RWPE1 (cell line): ENCODE measurements at regions not wholly inside any gene's neighbourhood (a gene's known extent, or its start where the extent isn't known, plus 50 kb on each side); places are given as distances from the start of the nearest gene placed in this dataset.
"Not testable (repeated sequence)": the region's sequence is repeated elsewhere in the genome, so short reads cannot be mapped to it uniquely, and the experiment has no call there.

ENCODE experiments used
- CTCF ChIA-PET: fragments of 350-600 bp; sonication (Branson Sonifier 250); formaldehyde crosslinking; extraction: SDS; loops from one replicate; lab custom pipeline; 2021; lab: Yijun Ruan, JAX
- POLR2A ChIA-PET: fragments of 400-600 bp; formaldehyde crosslinking; extraction: SDS; loops from one replicate; lab custom pipeline; 2020; ENCODE audit warnings: antibody characterized with exemption; ENCODE audit not compliant: low non-redundant PET; lab: Yijun Ruan, JAX
- DNase-seq: peaks from one replicate; pipeline ENCODE4 v3.0.0; 2012; ENCODE audit warnings: low spot score
- H3K27ac ChIP-seq: fragments of 450-650 bp; 2 replicates; pipeline ENCODE4 v1.5.1; 2017
- TF ChIP-seq, protein P1 (sequence below): fragments of 450-650 bp; conservative IDR thresholded peaks from 2 replicates; pipeline ENCODE4 v1.5.1; 2017; ENCODE audit warnings: low read depth, mild to moderate bottlenecking

DNA sequence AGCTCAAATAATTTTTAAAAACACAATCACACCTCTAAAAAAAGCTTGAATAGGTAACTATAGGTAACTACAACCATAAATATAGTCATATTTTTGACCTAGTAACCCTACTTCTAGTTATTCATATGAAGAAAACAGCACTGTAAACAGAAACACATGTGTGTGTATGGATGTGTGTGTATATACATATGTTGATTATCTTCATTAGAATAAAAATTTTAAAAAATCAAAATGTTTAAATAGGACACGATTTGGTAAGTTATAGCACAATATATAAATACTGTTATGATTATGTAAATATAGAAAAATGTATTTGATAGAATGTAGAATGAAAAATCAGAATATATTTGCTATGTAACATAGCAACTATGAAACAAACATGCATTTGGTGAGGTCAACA, 258.1 kb upstream of the GK2 start:
- H3K27ac ChIP-seq, result no peak overlapping the region
- CTCF ChIA-PET, result no interaction called here
- POLR2A ChIA-PET, result no interaction called here
- TF ChIP-seq, protein P1, sequence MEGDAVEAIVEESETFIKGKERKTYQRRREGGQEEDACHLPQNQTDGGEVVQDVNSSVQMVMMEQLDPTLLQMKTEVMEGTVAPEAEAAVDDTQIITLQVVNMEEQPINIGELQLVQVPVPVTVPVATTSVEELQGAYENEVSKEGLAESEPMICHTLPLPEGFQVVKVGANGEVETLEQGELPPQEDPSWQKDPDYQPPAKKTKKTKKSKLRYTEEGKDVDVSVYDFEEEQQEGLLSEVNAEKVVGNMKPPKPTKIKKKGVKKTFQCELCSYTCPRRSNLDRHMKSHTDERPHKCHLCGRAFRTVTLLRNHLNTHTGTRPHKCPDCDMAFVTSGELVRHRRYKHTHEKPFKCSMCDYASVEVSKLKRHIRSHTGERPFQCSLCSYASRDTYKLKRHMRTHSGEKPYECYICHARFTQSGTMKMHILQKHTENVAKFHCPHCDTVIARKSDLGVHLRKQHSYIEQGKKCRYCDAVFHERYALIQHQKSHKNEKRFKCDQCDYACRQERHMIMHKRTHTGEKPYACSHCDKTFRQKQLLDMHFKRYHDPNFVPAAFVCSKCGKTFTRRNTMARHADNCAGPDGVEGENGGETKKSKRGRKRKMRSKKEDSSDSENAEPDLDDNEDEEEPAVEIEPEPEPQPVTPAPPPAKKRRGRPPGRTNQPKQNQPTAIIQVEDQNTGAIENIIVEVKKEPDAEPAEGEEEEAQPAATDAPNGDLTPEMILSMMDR, result no peak
- no peak for DNase-seq

DNA sequence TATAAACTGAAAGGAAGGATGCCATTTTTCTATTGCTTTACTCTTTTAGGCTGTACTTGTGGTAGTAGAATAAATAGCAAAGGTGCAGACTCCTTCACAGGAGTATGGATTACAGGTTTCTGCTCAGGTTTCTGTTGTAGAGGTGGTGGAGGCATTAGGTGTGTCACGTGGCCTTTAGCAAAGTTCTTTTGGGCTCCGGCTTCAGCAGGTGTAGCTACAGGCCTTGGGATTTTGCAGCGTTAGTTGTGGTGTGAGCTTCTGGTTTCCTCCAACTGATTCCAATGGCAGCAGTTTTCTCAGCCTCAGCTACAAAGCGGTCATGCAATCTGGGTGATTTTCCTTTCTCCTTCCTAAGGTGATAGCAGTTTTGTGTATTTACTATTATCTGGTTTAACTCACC, 255.8 kb upstream of the GK2 start:
- DNase-seq, result no peak
- ChIA-PET POLR2A (no interaction called here), CTCF (no interaction called here)
- TF ChIP-seq, protein P1, result no peak
- no peak overlapping the region for H3K27ac ChIP-seq

GRCh38 chr4:79663141-79663540, 255.1 kb upstream of the GK2 start:
- ChIA-PET POLR2A (no interaction called here), CTCF (no interaction called here)
- TF ChIP-seq, protein P1, result no peak
- no peak overlapping the region for H3K27ac ChIP-seq
- no peak for DNase-seq

DNA sequence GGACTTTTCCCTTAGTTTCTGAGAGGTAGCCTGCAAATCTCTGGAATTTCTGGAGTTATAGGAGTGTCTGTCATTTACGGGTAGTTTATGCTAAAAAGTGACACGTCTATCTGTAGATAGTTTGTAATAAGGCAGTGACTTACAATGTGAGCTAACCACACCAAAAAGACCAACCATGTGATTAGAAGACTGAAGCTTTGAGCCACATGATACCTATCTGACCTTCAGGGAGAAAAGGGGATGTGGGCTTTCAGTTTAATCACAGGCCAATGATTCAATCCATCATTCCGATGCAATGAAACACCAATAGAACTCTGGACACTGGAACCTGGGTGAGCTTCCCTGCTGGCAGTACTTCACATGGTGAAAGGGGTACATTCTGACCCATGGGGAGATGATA, 254.6 kb upstream of the GK2 start:
- CTCF ChIA-PET, result no interaction called here

DNA sequence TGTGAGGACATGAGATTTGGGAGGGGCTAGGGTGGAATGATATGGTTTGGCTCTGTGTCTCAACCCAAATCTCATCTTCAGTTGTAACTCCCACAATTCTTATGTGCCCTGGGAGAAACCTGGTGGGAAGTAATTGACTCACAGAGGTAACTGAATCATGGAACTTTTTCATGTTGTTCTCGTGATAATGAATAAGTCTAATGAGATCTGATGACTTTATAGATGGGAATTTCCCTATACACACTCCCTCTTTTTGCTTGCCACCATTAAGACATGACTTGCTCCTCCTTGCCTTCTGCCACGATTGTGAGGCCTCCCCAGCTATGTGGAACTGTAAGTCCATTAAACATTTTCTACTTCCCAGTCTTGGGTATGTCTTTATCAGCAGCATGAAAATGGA, 253.2 kb upstream of the GK2 start:
- TF ChIP-seq, protein P1, result no peak

More for the DNA sequence above, 254.6 kb upstream of the GK2 start:
- no peak overlapping the region for H3K27ac ChIP-seq
- TF ChIP-seq, protein P1, result no peak
- POLR2A ChIA-PET, result no interaction called here
- DNase-seq, result no peak

DNA sequence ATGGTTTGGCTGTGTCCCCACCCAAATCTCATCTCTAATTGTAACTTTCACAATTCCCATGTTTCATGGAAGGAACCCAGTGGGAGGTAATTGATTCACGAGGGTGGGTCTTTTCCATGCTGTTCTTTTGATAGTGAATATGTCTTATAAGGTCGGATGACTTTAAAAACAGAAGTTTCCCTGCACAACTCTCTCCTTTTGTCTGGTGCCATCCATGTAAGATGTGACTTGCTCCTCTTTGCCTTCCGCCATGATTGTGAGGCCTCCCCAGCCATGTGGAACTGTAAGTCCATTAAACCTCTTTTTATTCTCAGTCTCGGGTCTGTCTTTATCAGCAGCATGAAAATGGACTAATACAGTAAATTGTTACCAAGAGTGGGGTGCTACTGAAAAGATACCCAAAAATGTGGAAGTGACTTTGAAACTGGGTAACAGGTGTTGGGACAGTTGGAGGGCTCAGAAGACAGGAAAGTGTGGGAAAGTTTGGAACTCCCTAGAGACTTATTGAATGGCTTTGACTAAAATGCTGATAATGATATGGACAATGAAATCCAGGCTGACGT, 251.4 kb upstream of the GK2 start:
- POLR2A ChIA-PET, H3K27ac ChIP-seq, CTCF ChIA-PET, DNase-seq: not testable (repeated sequence)

More for the DNA sequence above, 253.2 kb upstream of the GK2 start:
- ChIA-PET POLR2A (no interaction called here), CTCF (no interaction called here)
- no peak overlapping the region for H3K27ac ChIP-seq
- no peak for DNase-seq

GRCh38 chr4:79657379-79657778, 249.4 kb upstream of the GK2 start:
- TF ChIP-seq, protein P1, result no peak
- CTCF ChIA-PET, result no interaction called here
- H3K27ac ChIP-seq, result no peak overlapping the region
- POLR2A ChIA-PET, result no interaction called here
- no peak for DNase-seq
